ENCODE measurements at regions not wholly inside any gene's neighbourhood (a gene's known extent, or its start where the extent isn't known, plus 50 kb on each side); places are given as distances from the start of the nearest gene placed in this dataset.
A peak's percentile ranks its signal among the peaks of the same experiment; 100 is the strongest.
"Not testable (repeated sequence)": the region's sequence is repeated elsewhere in the genome, so short reads cannot be mapped to it uniquely, and the experiment has no call there.

- H3K27ac ChIP-seq (ENCODE audit: insufficient read depth, low read depth, low read length); BruUV-seq (replicated peaks); H4K20me1 ChIP-seq (replicated peaks; ENCODE audit: control insufficient read depth, extremely low read depth, insufficient read depth, low read length); FAIRE-seq; H3K9me1 ChIP-seq (replicated peaks; ENCODE audit: control insufficient read depth, extremely low read depth, insufficient read depth, low read length); H2AFZ ChIP-seq (ENCODE audit: low read depth, low read length); H3K4me2 ChIP-seq (ENCODE audit: insufficient read depth, low read length); intact Hi-C loops (cut with micrococcal nuclease); H3K36me3 ChIP-seq (ENCODE audit: control insufficient read depth in 2 of 2, extremely low read depth in 1 of 2, insufficient read depth in 2 of 2, low read length in 2 of 2); H3K4me3 ChIP-seq (replicated peaks in 1 of 3; ENCODE audit: insufficient read depth in 1 of 3, low read depth in 1 of 3, low read length in 3 of 3); H3K9me3 ChIP-seq (replicated peaks; ENCODE audit: control insufficient read depth, insufficient read depth, low read length); H3K27me3 ChIP-seq (ENCODE audit: control insufficient read depth in 2 of 2, insufficient read depth in 2 of 2, low read length in 2 of 2); CTCF ChIA-PET; DNase-seq (ENCODE audit: low read depth, low spot score); POLR2A ChIA-PET; dilution Hi-C loops (cut with MboI; ENCODE audit: extremely low pct_ligation_motif_present, low sequenced_read_pairs); H3K4me1 ChIP-seq (ENCODE audit: control insufficient read depth, extremely low read depth, insufficient read depth, low read length); H3K79me2 ChIP-seq (ENCODE audit: control insufficient read depth, insufficient read depth, low read length); H3K9ac ChIP-seq (replicated peaks; ENCODE audit: extremely low read depth, insufficient read depth, low read length): not testable (repeated sequence)
Observed at GRCh38 chr7:50242111-50242510, 62.4 kb upstream of the IKZF1 start.

- H2AFZ ChIP-seq (ENCODE audit: low read depth, low read length); H3K27ac ChIP-seq (ENCODE audit: insufficient read depth, low read depth, low read length); H4K20me1 ChIP-seq (replicated peaks; ENCODE audit: control insufficient read depth, extremely low read depth, insufficient read depth, low read length); BruUV-seq (replicated peaks); POLR2A ChIA-PET; H3K9me3 ChIP-seq (replicated peaks; ENCODE audit: control insufficient read depth, insufficient read depth, low read length); H3K9me1 ChIP-seq (replicated peaks; ENCODE audit: control insufficient read depth, extremely low read depth, insufficient read depth, low read length); H3K27me3 ChIP-seq (ENCODE audit: control insufficient read depth in 2 of 2, insufficient read depth in 2 of 2, low read length in 2 of 2); H3K4me1 ChIP-seq (ENCODE audit: control insufficient read depth, extremely low read depth, insufficient read depth, low read length); H3K4me3 ChIP-seq (replicated peaks in 1 of 3; ENCODE audit: insufficient read depth in 1 of 3, low read depth in 1 of 3, low read length in 3 of 3); FAIRE-seq; dilution Hi-C loops (cut with MboI; ENCODE audit: extremely low pct_ligation_motif_present, low sequenced_read_pairs); H3K36me3 ChIP-seq (ENCODE audit: control insufficient read depth in 2 of 2, extremely low read depth in 1 of 2, insufficient read depth in 2 of 2, low read length in 2 of 2); CTCF ChIA-PET; H3K79me2 ChIP-seq (ENCODE audit: control insufficient read depth, insufficient read depth, low read length); intact Hi-C loops (cut with micrococcal nuclease); H3K4me2 ChIP-seq (ENCODE audit: insufficient read depth, low read length); DNase-seq (ENCODE audit: low read depth, low spot score); H3K9ac ChIP-seq (replicated peaks; ENCODE audit: extremely low read depth, insufficient read depth, low read length): not testable (repeated sequence)
Observed at GRCh38 chr7:50240699-50241098, 63.8 kb upstream of the IKZF1 start.

- FAIRE-seq: no peak
- Histone ChIP-seq H3K4me1 (ENCODE audit: control insufficient read depth, extremely low read depth, insufficient read depth, low read length) (no peaks in the 10 kb centered on the region), H3K27me3 (ENCODE audit: control insufficient read depth in 2 of 2, insufficient read depth in 2 of 2, low read length in 2 of 2) (no peaks in the 10 kb centered on the region), H4K20me1 (replicated peaks; ENCODE audit: control insufficient read depth, extremely low read depth, insufficient read depth, low read length) (no peaks in the 10 kb centered on the region), H3K9me3 (replicated peaks; ENCODE audit: control insufficient read depth, insufficient read depth, low read length) (no peaks in the 10 kb centered on the region), H3K27ac (ENCODE audit: insufficient read depth, low read depth, low read length) (no peak overlapping the region), H3K9me1 (replicated peaks; ENCODE audit: control insufficient read depth, extremely low read depth, insufficient read depth, low read length) (no peaks in the 10 kb centered on the region), H3K4me2 (ENCODE audit: insufficient read depth, low read length) (no peak overlapping the region), H2AFZ (ENCODE audit: low read depth, low read length) (no peak overlapping the region), H3K36me3 (ENCODE audit: control insufficient read depth in 2 of 2, extremely low read depth in 1 of 2, insufficient read depth in 2 of 2, low read length in 2 of 2) (no peaks in the 10 kb centered on the region), H3K9ac (replicated peaks; ENCODE audit: extremely low read depth, insufficient read depth, low read length) (no peak overlapping the region), H3K79me2 (ENCODE audit: control insufficient read depth, insufficient read depth, low read length) (no peaks in the 10 kb centered on the region), H3K4me3 (replicated peaks in 1 of 3; ENCODE audit: insufficient read depth in 1 of 3, low read depth in 1 of 3, low read length in 3 of 3) (no peak overlapping the region)
- DNase-seq (ENCODE audit: low read depth, low spot score): no peak
- intact Hi-C loops (cut with micrococcal nuclease) (no loop called here), dilution Hi-C loops (cut with MboI; ENCODE audit: extremely low pct_ligation_motif_present, low sequenced_read_pairs) (no loop called here)
- TF ChIP-seq FOS (IDR thresholded peaks at IDR 0.05; ENCODE audit: borderline replicate concordance, insufficient read depth, low read length) (no peak), MYC (IDR thresholded peaks at IDR 0.05; ENCODE audit: low read depth, low read length) (no peak), POLR2AphosphoS5 (IDR thresholded peaks at IDR 0.05; ENCODE audit: insufficient read depth, low read depth, low read length) (no peak), JUN (IDR thresholded peaks at IDR 0.05; ENCODE audit: borderline replicate concordance, insufficient read depth, insufficient read length, low read depth) (no peak), EZH2 (IDR thresholded peaks at IDR 0.05; ENCODE audit: borderline replicate concordance, low read depth, low read length, severe bottlenecking) (no peak), CTCF (IDR thresholded peaks at IDR 0.05; ENCODE audit: extremely low read depth in 1 of 2, insufficient read depth in 1 of 2, low read depth in 1 of 2, low read length in 2 of 2) (peak; percentile 13 to 18), GATA2 (IDR thresholded peaks at IDR 0.05; ENCODE audit: insufficient read depth, insufficient read length, low read depth, low read length) (no peak)
- TF ChIP-seq, protein P1, sequence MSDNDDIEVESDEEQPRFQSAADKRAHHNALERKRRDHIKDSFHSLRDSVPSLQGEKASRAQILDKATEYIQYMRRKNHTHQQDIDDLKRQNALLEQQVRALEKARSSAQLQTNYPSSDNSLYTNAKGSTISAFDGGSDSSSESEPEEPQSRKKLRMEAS (IDR thresholded peaks at IDR 0.05; ENCODE audit: insufficient read depth, insufficient read length): no peak
- ChIA-PET CTCF (no interaction called here), POLR2A (no interaction called here)
- no TSS peak for BruUV-seq (replicated peaks)
Observed at GRCh38 chr7:50229964-50230363, 74.6 kb upstream of the IKZF1 start.

Data from endothelial cell of umbilical vein (primary cell).